Fibroblast of gingiva (primary cell): ENCODE measurements at regions not wholly inside any gene's neighbourhood (a gene's known extent, or its start where the extent isn't known, plus 50 kb on each side); places are given as distances from the start of the nearest gene placed in this dataset.
"Not testable (repeated sequence)": the region's sequence is repeated elsewhere in the genome, so short reads cannot be mapped to it uniquely, and the experiment has no call there.

Experiments used
- DNase-seq: peaks from one replicate; pipeline ENCODE4 v3.0.0-alpha.2; 2011; ENCODE audit warnings: low read depth

DNA sequence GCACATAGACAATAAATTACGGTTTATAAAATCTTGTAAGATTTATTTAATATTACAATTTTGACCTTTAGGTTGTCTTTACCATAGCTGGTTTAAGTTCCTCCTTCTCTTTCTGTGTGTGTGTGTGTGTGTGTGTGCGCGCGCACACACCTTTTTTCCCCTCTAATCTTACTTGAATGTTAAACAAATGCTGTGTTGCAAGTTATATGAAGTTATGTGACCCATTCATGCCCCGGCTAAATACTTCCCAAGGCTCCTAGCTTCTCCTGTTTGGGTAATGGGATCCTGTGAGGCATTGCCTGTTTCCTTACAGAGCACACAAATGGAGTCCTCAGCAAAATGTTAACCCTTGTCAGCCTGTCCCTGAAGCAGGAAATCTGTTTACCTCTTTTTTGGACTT is 125.6 kb upstream of the ZNF608 start:
- no peak for DNase-seq

DNA sequence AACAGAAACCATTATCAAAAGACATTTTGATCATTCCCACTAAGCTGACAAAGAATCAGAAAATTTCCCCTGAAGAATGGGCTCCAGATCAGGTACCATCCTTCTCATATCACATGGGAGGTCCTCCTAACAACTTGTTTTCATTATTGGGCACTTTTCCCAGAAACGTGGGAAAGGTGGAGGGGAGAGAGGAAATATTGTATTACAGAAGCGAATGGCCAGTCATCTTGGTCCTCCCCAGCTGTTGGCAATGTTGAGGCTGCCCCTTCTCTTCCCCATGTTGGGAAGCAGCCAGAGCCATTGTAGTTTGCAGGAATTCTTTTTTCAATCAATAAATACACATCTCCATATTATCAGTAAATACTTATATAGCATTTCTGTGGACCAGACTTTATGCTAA is 126.2 kb upstream of the ZNF608 start:
- DNase-seq, result no peak

DNA sequence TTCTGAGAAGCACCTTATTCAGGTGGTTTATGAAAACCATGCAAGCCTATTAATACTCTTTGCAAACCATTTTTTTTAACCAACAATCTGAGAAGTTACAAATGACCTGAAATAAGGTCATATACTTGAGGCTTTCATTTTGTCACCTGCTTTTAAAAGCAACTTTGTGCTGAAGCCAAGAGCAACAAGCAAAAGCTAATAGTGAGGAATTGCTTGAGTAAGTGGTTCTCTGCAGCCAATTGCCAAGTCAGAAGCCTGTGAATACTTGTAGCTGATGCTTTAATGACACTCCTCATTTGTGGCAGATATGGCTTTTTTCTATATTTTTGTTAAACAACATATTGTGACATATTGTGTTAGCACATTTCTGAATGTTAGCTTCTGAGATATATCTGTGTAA is 126.7 kb upstream of the ZNF608 start:
- no peak for DNase-seq

DNA sequence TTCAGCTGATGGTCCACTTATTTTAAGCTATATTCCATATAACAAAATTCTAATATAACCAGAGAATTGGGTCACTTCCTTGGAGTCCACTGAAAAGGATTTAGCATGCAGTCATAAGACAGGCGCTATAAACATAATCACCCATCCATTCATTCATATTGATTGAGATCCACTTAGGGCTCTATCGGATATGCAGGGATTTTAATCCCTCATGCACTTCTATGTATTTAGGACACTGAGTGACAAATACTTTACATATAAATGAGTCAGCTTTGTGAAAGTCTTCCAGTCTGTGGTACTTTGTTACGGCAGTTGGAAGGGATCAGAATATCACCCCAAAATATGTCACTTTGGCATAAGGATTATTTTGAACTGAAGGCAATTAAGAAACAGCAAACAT is 127.3 kb upstream of the ZNF608 start:
- no peak for DNase-seq

DNA sequence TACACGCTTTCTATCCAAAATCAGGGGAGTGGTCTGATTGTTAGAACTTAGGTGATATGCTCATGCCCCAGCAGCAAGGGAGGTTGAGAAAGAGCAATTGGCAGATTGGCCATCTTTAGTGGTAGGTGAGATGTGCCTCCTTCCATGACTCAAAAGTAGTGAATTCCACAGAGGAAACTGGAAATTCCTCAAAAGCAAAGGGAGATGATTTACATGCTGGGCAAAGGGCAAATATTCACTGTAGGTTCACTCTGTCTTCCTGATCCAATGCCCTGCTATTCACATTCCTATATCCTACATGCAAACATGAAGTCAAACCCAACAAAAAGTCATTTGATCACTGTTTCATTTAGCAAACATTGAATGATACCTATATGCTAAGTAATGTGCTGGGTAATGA is 130.1 kb upstream of the ZNF608 start:
- DNase-seq, result no peak

DNA sequence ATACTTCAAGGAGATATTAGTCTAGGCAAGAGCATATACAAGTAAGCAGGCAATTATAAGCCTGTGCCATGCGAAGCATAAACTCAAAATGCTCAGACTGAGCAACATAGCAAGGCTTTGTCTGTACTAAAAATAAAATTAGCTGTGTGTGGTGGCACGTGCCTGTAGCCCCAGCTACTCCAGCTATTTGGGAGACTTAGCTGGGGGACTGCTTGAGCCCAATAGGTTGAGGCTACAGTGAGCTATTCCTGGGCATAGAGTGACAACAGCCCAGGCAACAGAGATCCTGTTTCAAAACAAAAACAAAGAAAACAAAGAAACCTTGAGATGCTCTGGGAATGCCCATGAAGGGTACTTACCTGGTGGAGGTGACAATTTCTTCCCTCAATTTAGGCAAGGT is 130.5 kb upstream of the ZNF608 start:
- DNase-seq, result no peak

DNA sequence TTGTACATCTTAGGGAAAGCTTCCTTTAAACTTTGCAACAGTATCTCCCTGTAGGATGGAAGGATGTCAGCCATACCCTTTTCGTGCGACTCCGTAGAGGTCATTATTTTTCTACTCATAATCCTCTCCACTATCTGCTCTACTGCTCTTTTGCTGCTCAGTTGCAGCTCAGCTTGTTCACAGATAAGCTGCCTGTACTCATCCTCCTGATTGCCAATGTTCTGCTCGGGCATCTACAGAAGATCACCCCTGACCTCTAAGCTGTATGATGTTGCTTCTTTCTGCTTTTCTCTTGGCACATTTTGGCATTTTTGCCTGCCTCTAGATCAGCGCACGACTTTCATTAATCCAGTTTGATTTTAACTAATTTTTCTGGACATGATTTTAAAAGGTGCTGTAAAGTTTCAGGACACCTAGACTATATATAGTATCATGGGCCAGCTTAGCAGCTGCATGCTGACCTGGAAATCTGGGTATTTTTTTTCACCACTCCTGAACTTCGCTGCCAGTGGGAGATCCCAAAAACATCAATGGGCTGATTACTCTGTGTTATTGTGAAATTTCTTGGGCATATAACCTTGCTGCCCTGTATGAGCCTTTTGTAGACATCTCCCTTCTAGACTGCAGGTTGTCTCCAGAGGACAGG is 131.2 kb upstream of the ZNF608 start:
- no peak for DNase-seq

DNA sequence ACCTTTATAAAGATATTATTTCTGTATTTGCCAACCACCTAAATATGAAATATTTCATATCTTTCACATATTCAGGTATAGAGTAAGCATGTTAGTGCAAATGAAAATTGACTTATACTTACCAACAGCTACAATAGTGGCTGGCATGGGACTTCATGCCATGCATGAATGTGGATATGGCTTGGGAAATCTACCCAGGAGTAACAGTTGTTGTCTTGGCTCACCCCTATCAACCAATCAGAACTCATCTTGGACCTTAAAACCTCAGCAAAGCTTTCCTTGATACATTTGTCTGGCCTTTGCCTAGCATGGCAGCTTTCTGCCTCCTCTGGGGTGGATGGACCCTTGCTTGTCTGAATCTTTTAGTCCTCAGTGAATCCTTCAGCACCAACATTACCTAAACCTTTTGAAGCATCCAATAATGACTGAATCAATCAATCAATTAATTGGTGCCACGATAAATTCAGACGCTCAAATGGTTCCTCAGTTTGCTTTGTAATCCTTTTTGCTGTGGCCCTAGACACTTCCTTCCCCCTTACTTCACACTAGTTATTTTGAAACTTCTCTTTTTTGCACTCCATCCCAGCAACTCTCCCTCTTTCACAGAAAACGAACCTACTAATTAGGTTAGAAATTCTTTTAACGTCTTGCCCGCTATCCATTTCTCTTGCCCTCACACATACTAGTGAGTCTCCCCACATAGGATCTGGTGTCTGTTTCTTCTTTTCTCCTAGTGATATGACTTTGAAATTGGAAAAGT is 132.3 kb upstream of the ZNF608 start:
- DNase-seq, result no peak

DNA sequence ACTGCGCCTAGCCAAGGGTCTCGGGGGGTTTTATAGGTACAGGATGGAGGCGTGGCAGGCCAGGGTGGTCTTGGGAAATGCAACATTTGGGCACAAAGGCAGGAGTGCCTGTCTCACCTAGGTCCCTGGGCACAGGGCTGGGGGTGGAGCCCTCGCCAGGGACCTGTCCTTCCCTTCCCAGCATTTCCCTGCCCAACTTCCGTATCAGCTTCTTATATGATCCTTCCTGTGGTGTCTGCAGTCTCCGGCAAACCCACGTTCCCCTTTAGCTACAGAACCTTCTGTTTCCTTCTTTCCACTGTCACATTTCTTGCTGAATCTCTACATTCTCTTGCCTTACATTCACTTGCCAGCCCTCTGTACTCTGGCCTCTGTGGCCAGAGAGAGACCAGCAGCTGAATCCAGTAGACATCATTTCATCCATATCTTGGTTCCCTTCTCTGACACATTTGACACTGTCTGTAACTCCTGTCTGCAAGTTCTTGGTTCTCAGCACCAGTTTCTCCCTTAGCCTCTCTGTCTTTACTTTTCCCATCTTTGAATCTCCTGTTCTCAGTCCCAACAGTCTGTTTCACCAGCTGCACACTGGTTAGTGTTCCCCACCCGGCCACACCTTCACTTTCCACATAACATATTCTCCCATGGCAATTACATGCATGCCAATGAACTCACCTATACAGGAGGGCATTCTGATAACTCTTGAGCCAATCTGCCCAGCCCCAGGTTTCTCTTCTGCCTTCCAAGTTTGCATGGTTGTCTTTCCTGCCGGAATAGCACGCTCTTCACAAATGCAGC is 134.7 kb upstream of the ZNF608 start:
- no peak for DNase-seq

DNA sequence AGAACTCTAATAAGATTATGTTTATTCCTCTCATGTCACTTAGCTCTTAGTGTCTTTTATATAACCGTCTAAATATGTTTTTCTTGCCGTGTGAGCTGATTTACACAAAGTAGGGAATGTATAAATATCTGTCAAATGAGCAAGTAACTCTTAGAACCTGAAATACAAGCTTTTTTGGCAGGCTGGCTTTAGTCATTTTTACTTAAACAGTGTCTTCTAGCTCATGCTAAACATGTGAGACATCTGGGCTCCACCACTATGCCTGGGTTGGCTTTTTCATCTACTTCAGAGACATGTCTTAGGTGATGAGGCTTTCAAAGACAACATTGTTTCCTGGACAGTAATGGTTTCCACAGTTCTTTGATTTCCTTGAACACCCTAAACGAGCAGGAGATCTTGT is 137.2 kb upstream of the ZNF608 start:
- DNase-seq, result no peak

DNA sequence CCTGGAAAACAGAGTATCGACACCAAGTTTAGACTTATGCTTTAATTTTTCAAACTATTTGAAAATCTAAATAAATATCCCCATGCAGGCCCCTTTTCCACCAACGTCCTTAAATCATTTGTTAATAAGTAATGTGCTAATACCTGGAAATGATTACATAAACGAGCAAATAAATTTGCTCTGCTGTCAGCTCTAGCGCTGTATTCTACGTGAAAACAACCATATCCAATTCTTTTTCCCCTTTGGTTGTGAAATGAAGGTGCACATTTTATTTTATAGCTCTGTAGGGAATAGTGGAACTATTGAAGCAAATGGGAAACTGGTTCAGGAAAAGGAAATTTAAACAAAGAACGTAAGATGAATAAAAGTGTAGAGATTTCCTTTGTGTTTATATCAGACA is 137.7 kb upstream of the ZNF608 start:
- DNase-seq, result no peak

DNA sequence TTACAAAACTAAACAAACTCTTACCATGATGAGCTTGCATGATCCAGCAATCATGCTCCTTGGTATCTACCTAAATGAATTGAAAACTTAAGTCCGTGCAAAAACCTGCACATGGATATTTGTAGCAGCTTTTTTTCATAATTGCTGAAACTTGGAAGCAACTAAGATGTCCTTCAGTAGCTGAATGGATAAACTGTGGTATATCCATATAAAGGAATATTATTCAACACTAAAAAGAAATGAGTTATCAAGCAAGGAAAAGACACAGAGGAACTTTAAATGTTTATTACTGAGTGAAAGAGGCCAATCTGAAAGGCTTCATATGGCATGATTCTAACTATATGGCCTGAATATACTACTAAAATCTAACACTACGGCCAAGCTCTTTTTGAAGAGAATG is 139.1 kb upstream of the ZNF608 start:
- no peak for DNase-seq

DNA sequence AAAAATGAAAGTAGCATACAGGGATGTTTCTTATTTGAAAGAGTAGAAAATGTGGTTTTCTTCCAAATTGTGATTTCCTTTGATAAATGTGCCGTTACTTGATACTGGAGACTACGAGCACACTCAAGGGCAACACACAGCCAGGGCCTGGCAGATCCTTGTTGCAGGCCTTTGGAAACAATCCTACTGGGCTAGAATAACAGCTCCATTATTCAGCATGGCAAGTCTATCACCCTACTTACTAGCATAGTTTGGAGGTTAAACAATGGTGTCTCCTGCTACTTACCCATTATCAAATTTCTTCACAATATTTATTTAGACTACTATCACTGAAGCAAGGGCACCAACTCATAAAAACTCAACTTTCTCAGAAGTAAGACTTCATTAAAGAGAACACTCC is 140.8 kb upstream of the ZNF608 start:
- peak; percentile 52 for DNase-seq

DNA sequence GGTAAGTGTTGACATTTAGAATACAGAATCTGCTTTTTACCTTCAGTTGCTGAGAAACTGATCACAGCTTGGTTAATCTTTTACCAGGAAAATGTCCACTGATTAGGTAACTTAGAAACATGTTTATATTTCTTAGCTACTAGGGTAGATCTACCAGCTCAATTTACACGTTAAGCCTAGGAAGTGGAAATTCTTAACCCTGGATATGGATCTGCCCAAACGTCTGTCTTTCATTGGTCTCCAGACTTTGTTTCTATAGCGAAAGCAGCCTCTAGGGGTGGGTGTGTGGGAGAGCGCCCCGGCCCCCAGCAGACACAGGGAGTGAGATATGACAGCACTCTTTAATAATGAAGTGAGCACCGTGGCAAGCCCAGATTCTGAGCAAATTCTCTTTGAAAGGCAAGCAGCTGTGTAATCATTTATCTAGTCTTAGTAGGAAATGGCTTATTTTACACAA is 141.6 kb upstream of the ZNF608 start:
- DNase-seq, result no peak

DNA sequence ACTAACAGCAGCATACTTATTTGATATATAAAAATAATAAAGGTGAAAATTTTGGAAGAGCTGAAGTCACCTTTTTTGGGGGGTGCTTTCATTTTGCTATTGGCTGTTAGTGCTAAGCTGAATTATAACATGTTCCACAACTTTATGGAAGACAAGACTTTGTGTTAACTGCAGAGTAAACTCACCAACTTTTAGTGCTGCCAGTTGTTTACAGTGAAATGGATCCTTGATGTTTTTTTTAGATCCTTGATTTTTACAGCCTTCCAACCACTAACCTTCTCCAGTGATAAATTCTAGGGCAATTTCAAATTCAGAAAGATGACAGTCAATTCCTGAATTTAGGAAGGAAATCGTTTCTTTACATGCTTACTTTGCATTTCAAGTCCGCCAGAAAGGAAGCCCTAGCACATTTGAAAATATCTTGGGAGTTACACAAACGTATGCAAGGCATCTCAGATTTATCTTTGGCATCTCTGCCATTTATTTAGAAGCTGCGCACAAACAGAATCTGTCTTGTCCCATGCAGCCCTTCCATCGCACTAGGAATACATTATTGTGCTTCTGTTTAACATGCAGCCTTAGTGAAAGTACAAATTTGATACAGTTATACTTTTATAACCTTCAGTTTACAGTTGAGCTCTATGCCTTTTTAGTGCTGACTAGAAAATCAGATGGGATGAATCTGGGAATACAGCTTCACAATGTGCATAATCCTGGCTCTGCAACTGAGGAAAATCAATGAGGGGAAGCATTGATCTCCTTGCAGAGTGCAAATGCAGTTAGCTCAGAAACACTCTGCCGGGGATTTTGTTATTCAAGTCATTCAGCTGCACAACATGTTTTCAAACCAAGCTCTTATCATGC is 142.4 kb upstream of the ZNF608 start:
- DNase-seq, result no peak

DNA sequence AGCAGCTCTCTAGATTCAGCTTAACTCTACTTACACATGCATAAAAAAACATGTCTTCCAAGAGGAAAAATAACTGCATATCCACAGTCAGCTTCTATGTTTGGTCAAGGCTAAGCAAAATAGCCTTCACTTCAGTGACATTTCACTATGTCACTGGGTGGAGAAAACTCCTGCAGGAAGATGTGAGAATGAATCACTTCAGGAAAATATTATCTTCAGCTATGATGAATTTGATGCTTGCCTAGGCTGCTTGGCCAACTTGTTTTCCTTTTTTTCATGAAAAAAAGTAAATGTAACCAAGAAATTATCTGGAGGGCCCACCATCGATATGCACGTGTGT is 143.0 kb upstream of the ZNF608 start:
- DNase-seq, result no peak

DNA sequence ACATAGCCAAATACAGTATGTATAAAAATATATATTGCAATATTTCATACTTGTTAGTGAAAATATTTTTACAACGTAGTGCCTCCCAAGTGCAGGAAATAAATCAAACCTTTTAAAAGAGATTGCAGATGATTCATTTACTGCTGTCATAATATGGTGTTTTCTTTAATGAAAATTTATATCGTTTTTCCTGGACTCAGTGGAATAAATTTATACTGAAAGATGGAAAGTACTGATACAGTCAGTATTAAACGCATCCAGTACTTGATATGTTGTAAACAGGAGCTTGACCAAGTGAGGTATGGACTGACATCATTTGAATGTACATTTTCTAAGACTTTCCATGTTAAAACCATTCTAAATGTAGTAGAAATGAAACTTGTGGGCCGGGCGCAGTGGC is 143.4 kb upstream of the ZNF608 start:
- no peak for DNase-seq

DNA sequence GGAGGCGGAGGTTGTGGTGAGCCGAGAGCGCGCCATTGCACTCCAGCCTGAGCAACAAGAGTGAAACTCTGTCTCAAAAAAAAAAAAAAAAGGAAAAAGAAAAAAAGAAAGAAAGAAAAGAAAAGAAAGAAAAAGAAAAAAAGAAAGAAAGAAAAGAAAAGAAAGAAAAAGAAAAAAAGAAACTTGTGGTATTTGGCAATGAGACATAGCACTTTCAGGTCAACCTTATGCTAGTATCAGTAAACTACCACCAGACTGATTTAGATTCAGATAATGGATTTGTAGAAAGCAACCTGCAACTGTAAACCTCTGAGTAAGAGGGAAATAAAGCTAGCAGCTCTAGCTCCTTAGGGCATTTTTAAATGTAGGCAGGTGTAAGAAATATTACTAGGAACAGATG is 144.0 kb upstream of the ZNF608 start:
- not testable (repeated sequence) for DNase-seq

DNA sequence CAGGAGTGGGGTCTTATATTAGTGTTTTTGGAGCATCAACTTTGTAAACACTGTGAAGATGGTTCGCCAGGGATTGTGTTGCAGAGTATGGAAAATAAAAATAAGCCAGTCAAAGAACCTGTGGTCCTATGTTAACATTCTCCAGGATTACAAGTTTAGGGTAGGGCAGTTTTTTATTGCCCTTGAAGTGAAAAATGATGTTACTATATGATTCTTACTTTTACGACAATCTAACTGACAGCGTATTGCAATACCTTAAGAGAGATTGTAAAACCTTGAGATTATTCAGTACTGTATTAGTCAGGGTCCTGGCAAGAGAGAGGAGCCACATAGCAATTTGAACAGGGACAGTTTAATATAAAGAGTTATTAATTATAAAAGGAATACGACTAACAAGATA is 144.7 kb upstream of the ZNF608 start:
- DNase-seq, result no peak

DNA sequence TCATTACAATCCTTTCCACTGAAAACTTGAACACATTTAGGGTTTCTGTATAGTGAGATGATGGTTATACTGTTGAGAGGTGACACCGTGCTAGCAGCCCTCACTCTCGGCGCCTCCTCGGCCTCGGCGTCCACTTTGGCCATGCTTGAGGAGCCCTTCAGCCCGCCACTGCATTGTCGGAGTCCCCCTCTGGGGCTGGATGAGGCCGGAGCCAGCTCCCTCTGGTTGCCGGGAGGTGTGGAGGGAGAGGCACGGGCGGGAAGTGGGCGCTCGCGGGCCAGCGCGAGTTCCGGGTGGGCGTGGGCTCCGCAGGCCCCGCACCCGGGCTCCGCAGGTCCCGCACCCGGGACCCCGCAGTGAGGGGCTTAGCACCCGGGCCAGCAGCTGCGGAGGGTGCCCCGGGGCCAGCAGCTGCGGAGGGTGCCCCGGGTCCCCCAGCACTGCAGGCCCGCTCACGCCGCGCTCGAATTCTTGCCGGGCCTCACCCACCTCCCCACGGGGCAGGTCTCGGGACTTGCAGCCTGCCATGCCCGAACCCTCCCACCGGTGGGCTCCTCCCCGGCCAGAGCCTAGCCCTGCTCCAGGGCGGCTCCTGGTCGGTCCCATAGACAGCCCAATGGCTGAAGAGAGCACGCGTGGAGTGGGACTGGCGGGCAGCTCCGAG is 145.9 kb upstream of the ZNF608 start:
- DNase-seq, result no peak

DNA sequence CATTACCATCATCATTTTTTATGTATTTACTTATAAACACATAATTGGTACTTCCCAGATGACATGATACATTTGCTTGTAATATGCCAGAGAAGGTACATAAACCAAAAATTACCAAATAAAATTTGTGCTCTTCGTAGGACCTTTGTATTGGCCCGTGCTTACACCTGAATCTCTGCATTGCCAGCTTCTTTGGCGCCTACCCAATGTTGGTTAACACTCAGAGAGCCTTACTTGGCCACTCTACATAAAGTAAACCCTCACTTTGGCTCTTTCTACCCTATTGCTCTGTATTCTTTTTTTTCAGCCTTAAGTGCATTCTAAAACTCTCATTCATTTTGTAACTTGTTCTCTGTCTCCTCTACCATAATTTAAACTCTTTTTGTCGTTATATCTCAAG is 148.1 kb upstream of the ZNF608 start:
- no peak for DNase-seq

DNA sequence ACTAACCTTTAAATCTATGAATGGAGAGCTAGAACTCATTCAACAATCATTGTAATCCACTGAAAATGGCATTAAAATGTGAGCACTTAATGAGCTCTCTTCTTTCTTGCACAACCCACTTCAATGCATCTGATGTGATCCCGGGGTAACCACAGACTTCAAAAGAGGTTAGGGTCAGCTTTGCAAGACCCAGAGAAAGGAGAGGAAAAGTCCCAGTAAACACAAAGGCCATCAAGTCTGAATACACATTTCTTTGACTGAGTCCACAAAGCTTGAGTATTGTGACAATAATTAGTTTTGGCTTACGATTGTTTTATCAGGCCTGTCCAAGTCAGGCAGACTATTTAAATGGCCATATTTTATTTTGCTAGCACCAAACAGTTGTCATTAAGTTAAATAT is 148.8 kb upstream of the ZNF608 start:
- no peak for DNase-seq
